ENCODE measurements at regions not wholly inside any gene's neighbourhood (a gene's known extent, or its start where the extent isn't known, plus 50 kb on each side); places are given as distances from the start of the nearest gene placed in this dataset.

- H3K4me3 ChIP-seq (replicated peaks in 1 of 3; ENCODE audit: insufficient read depth in 1 of 3, low read depth in 2 of 3, low read length in 3 of 3), result no peak overlapping the region
- no TSS peak for BruUV-seq (replicated peaks)
- POLR2A ChIA-PET, result no interaction called here
- H3K4me2 ChIP-seq (ENCODE audit: low read depth, low read length), result no peak overlapping the region
- no peak overlapping the region for H3K27ac ChIP-seq (ENCODE audit: extremely low read length, insufficient read depth, low read length)
- TF ChIP-seq TIGD3 (CRISPR knock-in tag; IDR thresholded peaks at IDR 0.05; ENCODE audit: borderline replicate concordance), result no peak
- TF ChIP-seq FOXC1 (CRISPR knock-in tag; IDR thresholded peaks at IDR 0.05; ENCODE audit: borderline replicate concordance), result no peak
- TF ChIP-seq RXRA (CRISPR knock-in tag; IDR thresholded peaks at IDR 0.05), result no peak
- TF ChIP-seq ZNF589 (CRISPR knock-in tag; conservative IDR thresholded peaks at IDR 0.05), result no peak
- TF ChIP-seq ZNF530 (CRISPR knock-in tag; IDR thresholded peaks at IDR 0.05; ENCODE audit: low read depth), result no peak
- no peak for TF ChIP-seq NFE2L2 (IDR thresholded peaks at IDR 0.05; ENCODE audit: low read length)
- no peak for TF ChIP-seq ZNF572 (CRISPR knock-in tag; IDR thresholded peaks at IDR 0.05)
- no peak for TF ChIP-seq SALL1 (CRISPR knock-in tag; IDR thresholded peaks at IDR 0.05)
- DNase-seq (ENCODE audit: low spot score), result no peak
- intact Hi-C loops (cut with micrococcal nuclease; ENCODE audit: unreplicated experiment), result no loop called here
- H3K9me3 ChIP-seq (ENCODE audit: low read length), result no peaks in the 10 kb centered on the region
- no peak overlapping the region for H2AFZ ChIP-seq (ENCODE audit: low read length)
- in situ Hi-C loops (cut with HindIII; ENCODE audit: extremely low pct_ligation_motif_present, low pct_unique_long_range_greater_than_20kb), result no loop called here
- no peaks in the 10 kb centered on the region for H3K4me1 ChIP-seq (ENCODE audit: insufficient read depth, low read length)
- H3K79me2 ChIP-seq (ENCODE audit: insufficient read depth, low read length), result no peaks in the 10 kb centered on the region
- no peaks in the 10 kb centered on the region for H3K36me3 ChIP-seq (replicated peaks in 1 of 2; ENCODE audit: control insufficient read depth in 1 of 2, insufficient read depth in 2 of 2, low read length in 2 of 2)
- no peak overlapping the region for H3K9ac ChIP-seq (ENCODE audit: insufficient read depth, low read depth, low read length)
- 0% methylated on average over 2 of the region's 5 CpGs for WGBS (ENCODE audit: low lambda C conversion rate)
- no peaks in the 10 kb centered on the region for H4K20me1 ChIP-seq (ENCODE audit: insufficient read depth, low read length)
- no peak for FAIRE-seq
- ATAC-seq, result no peak
- no peaks in the 10 kb centered on the region for H3K27me3 ChIP-seq (ENCODE audit: control insufficient read depth in 1 of 2, insufficient read depth in 2 of 2, low read length in 2 of 2)
- CTCF ChIA-PET (ENCODE audit: low intra/inter-chr PET ratio, low total read pairs), result no interaction called here
Measured at GRCh38 chr7:142400042-142400533, 142.2 kb upstream of the PRSS58 start.
